ENCODE measurements at regions not wholly inside any gene's neighbourhood (a gene's known extent, or its start where the extent isn't known, plus 50 kb on each side); places are given as distances from the start of the nearest gene placed in this dataset.

- TF ChIP-seq CREB1 (CRISPR knock-in tag; IDR thresholded peaks at IDR 0.05; ENCODE audit: low read depth) (no peak), ZNF462 (CRISPR knock-in tag; IDR thresholded peaks at IDR 0.05) (no peak), NANOG (IDR thresholded peaks at IDR 0.05; ENCODE audit: borderline replicate concordance) (no peak), JUNB (IDR thresholded peaks at IDR 0.05; ENCODE audit: unreplicated experiment) (no peak)
These were observed 252.4 kb upstream of the COL3A1 start (continued) for GRCh38 chr2:188721784-188722183.

- DNase-seq (ENCODE audit: low spot score) (peak; percentile 41), ATAC-seq (no peak)
- Histone ChIP-seq H3K27me3 (ENCODE audit: insufficient read depth) (no peaks in the 10 kb centered on the region), H3K27ac (ENCODE audit: low read depth) (no peak overlapping the region), H3K4me2 (no peak overlapping the region), H3K9me2 (ENCODE audit: insufficient read depth) (no peaks in the 10 kb centered on the region), H3F3A (replicated peaks; ENCODE audit: low read depth) (no peaks in the 10 kb centered on the region), H2AFZ (no peak overlapping the region), H4K20me1 (replicated peaks; ENCODE audit: insufficient read depth) (no peaks in the 10 kb centered on the region), H3K79me2 (replicated peaks; ENCODE audit: insufficient read depth) (no peaks in the 10 kb centered on the region), H3K4me1 (ENCODE audit: insufficient read depth) (peaks cover 3% of the 10 kb centered on the region; the same call in 1 of the 2 replicates), H3K4me3 (no peak overlapping the region), H3K36me3 (ENCODE audit: insufficient read depth) (no peaks in the 10 kb centered on the region)
- peaks cover 8% of the 10 kb centered on the region; the same call in 2 of the 3 replicates for H3K4me1 Mint-ChIP-seq
- H3K36me3 Mint-ChIP-seq (ENCODE audit: low read depth) = no peaks in the 10 kb centered on the region
- no peak overlapping the region for H3K4me3 Mint-ChIP-seq
- H3K27me3 Mint-ChIP-seq (ENCODE audit: insufficient read depth, low read depth, poor library complexity) = no peaks in the 10 kb centered on the region
- H3K9me3 Mint-ChIP-seq = no peaks in the 10 kb centered on the region
- H3K27ac Mint-ChIP-seq = no peak overlapping the region
- TF ChIP-seq ZNF462 (CRISPR knock-in tag; IDR thresholded peaks at IDR 0.05) = no peak
- TF ChIP-seq EZH2 (IDR thresholded peaks at IDR 0.05; ENCODE audit: low read depth, unreplicated experiment) = no peak
- no peak for TF ChIP-seq NANOG (IDR thresholded peaks at IDR 0.05; ENCODE audit: borderline replicate concordance)
- no peak for TF ChIP-seq STAT1 (IDR thresholded peaks at IDR 0.05; ENCODE audit: unreplicated experiment)
- TF ChIP-seq ZNF331 (CRISPR knock-in tag; IDR thresholded peaks at IDR 0.05; ENCODE audit: low read depth) = no peak
- no peak for TF ChIP-seq ETS1 (IDR thresholded peaks at IDR 0.05)
- TF ChIP-seq ZNF114 (CRISPR knock-in tag; IDR thresholded peaks at IDR 0.05) = no peak
These were observed 248.3 kb upstream of the COL3A1 start for GRCh38 chr2:188725746-188726360.
